K562 (cell line): ENCODE measurements at regions not wholly inside any gene's neighbourhood (a gene's known extent, or its start where the extent isn't known, plus 50 kb on each side); places are given as distances from the start of the nearest gene placed in this dataset.
"Not testable (repeated sequence)": the region's sequence is repeated elsewhere in the genome, so short reads cannot be mapped to it uniquely, and the experiment has no call there.

Source experiments
- EGR1 ChIP-seq: fragments of 450-650 bp; conservative IDR thresholded peaks from 2 replicates; pipeline ENCODE4 v1.6.1; 2017; ENCODE audit warnings: mild to moderate bottlenecking
- EP400 ChIP-seq: fragments of 450-650 bp; IDR thresholded peaks from 2 replicates; pipeline ENCODE4 v1.6.1; 2017; ENCODE audit warnings: antibody characterized with exemption, mild to moderate bottlenecking, moderate library complexity
- POLR2AphosphoS5 ChIP-seq: IDR thresholded peaks from 2 replicates; pipeline ENCODE4 v1.6.1; 2011; ENCODE audit warnings: mild to moderate bottlenecking, low read depth, low read length, moderate library complexity; ENCODE audit not compliant: control insufficient read depth, insufficient read depth
- POLR2G ChIP-seq: fragments of 200-400 bp; formaldehyde crosslinking; IDR thresholded peaks from 2 replicates; pipeline ENCODE4 v1.6.1; 2017; ENCODE audit warnings: low read depth, mild to moderate bottlenecking, antibody characterized with exemption, low read length, moderate library complexity
- TAF1 ChIP-seq: IDR thresholded peaks from 2 replicates; pipeline ENCODE4 v1.6.1; 2011; ENCODE audit warnings: mild to moderate bottlenecking, low read length, moderate library complexity; ENCODE audit not compliant: insufficient read depth, control insufficient read depth, severe bottlenecking; ENCODE audit errors: extremely low read depth
- TAF9B ChIP-seq: fragments of 450-650 bp; IDR thresholded peaks from 2 replicates; pipeline ENCODE4 v1.6.1; 2018; ENCODE audit warnings: mild to moderate bottlenecking; ENCODE audit not compliant: partially characterized antibody
- VEZF1 ChIP-seq: fragments of 200-800 bp; sonication (Bioruptor generic); IDR thresholded peaks from 2 replicates; pipeline ENCODE4 v1.6.1; 2017; ENCODE audit warnings: missing genetic modification characterization, missing compliant biosample characterization
- ZBTB7A ChIP-seq: IDR thresholded peaks from 2 replicates; pipeline ENCODE4 v1.6.1; 2011; ENCODE audit warnings: low read depth, mild to moderate bottlenecking, low read length, moderate library complexity, borderline replicate concordance; ENCODE audit not compliant: control insufficient read depth
- ZFX ChIP-seq: sonication (generic); formaldehyde crosslinking; IDR thresholded peaks from 2 replicates; pipeline ENCODE4 v1.8.0; 2022; ENCODE audit warnings: mild to moderate bottlenecking, missing genetic modification reagents, moderate library complexity
- TF ChIP-seq, protein P1 (sequence below), 2 experiments: fragments of 450-650 bp in 1 of 2; sonication (generic) in 1 of 2; formaldehyde crosslinking in 1 of 2; IDR thresholded peaks; 2 replicates each; pipeline versions ENCODE4 v1.7.1 to v1.9.0; 2016 to 2022; ENCODE audit warnings: inconsistent platforms in 1 of 2, mild to moderate bottlenecking in 1 of 2, missing genetic modification reagents in 1 of 2
- TF ChIP-seq, protein P2 (sequence below), 2 experiments: IDR thresholded peaks; 2 replicates each; pipeline ENCODE4 v1.6.1; 2011; ENCODE audit warnings: borderline replicate concordance in 1 of 2, control low read depth in 1 of 2, low read depth in 1 of 2, low read length in 1 of 2, mild to moderate bottlenecking in 1 of 2, mixed read lengths in 1 of 2, moderate library complexity in 1 of 2; ENCODE audit not compliant: insufficient read depth in 1 of 2, insufficient read length in 1 of 2, poor library complexity in 1 of 2, severe bottlenecking in 1 of 2; ENCODE audit errors: extremely low read depth in 1 of 2
- TF ChIP-seq, protein P3 (sequence below), 3 experiments: IDR thresholded peaks in 2 of 3; conservative IDR thresholded peaks in 1 of 3; 2 replicates each; pipeline ENCODE4 v1.5.1; 2011 to 2012; ENCODE audit warnings: low read length in 3 of 3, mild to moderate bottlenecking in 3 of 3, control low read depth in 2 of 3, improper control_type of control experiment in 1 of 3, inconsistent platforms in 1 of 3, low read depth in 1 of 3, mixed read lengths in 1 of 3, moderate library complexity in 1 of 3; ENCODE audit not compliant: insufficient read depth in 2 of 3

- TF ChIP-seq, protein P1, sequence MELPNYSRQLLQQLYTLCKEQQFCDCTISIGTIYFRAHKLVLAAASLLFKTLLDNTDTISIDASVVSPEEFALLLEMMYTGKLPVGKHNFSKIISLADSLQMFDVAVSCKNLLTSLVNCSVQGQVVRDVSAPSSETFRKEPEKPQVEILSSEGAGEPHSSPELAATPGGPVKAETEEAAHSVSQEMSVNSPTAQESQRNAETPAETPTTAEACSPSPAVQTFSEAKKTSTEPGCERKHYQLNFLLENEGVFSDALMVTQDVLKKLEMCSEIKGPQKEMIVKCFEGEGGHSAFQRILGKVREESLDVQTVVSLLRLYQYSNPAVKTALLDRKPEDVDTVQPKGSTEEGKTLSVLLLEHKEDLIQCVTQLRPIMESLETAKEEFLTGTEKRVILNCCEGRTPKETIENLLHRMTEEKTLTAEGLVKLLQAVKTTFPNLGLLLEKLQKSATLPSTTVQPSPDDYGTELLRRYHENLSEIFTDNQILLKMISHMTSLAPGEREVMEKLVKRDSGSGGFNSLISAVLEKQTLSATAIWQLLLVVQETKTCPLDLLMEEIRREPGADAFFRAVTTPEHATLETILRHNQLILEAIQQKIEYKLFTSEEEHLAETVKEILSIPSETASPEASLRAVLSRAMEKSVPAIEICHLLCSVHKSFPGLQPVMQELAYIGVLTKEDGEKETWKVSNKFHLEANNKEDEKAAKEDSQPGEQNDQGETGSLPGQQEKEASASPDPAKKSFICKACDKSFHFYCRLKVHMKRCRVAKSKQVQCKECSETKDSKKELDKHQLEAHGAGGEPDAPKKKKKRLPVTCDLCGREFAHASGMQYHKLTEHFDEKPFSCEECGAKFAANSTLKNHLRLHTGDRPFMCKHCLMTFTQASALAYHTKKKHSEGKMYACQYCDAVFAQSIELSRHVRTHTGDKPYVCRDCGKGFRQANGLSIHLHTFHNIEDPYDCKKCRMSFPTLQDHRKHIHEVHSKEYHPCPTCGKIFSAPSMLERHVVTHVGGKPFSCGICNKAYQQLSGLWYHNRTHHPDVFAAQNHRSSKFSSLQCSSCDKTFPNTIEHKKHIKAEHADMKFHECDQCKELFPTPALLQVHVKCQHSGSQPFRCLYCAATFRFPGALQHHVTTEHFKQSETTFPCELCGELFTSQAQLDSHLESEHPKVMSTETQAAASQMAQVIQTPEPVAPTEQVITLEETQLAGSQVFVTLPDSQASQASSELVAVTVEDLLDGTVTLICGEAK (IDR thresholded peaks at IDR 0.05), result 0 out of 2 replicates have a peak, but pooled peaks have one; percentile 18
- TF ChIP-seq, protein P1 (CRISPR knock-in tag; IDR thresholded peaks at IDR 0.05), result not testable (repeated sequence)
- TF ChIP-seq, protein P2, sequence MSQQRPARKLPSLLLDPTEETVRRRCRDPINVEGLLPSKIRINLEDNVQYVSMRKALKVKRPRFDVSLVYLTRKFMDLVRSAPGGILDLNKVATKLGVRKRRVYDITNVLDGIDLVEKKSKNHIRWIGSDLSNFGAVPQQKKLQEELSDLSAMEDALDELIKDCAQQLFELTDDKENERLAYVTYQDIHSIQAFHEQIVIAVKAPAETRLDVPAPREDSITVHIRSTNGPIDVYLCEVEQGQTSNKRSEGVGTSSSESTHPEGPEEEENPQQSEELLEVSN (IDR thresholded peaks at IDR 0.05; ENCODE audit: borderline replicate concordance in 1 of 2, extremely low read depth in 1 of 2, insufficient read depth in 1 of 2, insufficient read length in 1 of 2, low read depth in 1 of 2, low read length in 1 of 2, poor library complexity in 1 of 2, severe bottlenecking in 1 of 2), result peak; percentile 59 to 92
- TF ChIP-seq EP400 (peak; percentile 38; the same call in 1 of the 2 replicates), VEZF1 (CRISPR knock-in tag) (0 out of 2 replicates have a peak, but pooled peaks have one; percentile 22), TAF1 (peak; percentile 41), POLR2AphosphoS5 (peak; percentile 62; the same call in 1 of the 2 replicates), POLR2G (peak; percentile 74), ZBTB7A (0 out of 2 replicates have a peak, but pooled peaks have one; percentile 37), ZFX (0 out of 2 replicates have a peak, but pooled peaks have one; percentile 26), TAF9B (peak; percentile 36), EGR1 (peak; percentile 89)
- TF ChIP-seq, protein P3, sequence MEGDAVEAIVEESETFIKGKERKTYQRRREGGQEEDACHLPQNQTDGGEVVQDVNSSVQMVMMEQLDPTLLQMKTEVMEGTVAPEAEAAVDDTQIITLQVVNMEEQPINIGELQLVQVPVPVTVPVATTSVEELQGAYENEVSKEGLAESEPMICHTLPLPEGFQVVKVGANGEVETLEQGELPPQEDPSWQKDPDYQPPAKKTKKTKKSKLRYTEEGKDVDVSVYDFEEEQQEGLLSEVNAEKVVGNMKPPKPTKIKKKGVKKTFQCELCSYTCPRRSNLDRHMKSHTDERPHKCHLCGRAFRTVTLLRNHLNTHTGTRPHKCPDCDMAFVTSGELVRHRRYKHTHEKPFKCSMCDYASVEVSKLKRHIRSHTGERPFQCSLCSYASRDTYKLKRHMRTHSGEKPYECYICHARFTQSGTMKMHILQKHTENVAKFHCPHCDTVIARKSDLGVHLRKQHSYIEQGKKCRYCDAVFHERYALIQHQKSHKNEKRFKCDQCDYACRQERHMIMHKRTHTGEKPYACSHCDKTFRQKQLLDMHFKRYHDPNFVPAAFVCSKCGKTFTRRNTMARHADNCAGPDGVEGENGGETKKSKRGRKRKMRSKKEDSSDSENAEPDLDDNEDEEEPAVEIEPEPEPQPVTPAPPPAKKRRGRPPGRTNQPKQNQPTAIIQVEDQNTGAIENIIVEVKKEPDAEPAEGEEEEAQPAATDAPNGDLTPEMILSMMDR (IDR thresholded peaks at IDR 0.05 in 2 of 3, conservative IDR thresholded peaks at IDR 0.05 in 1 of 3; ENCODE audit: insufficient read depth in 2 of 3, low read depth in 1 of 3, low read length in 3 of 3), result peak in 1 of 3 experiments; percentile 44; a peak in 2 of 6 replicates
Observed at GRCh38 chr14:106401316-106401715, 874.9 kb downstream of the TMEM121 start (continued).
